CD4-positive, alpha-beta T cell treated with Interleukin-17A for 1 hour (primary cell): ENCODE measurements at regions not wholly inside any gene's neighbourhood (a gene's known extent, or its start where the extent isn't known, plus 50 kb on each side); places are given as distances from the start of the nearest gene placed in this dataset.
"Not testable (repeated sequence)": the region's sequence is repeated elsewhere in the genome, so short reads cannot be mapped to it uniquely, and the experiment has no call there.

Experiments
- DNase-seq: peaks from one replicate; pipeline ENCODE4 v3.0.0-alpha.2; 2020

- DNase-seq = no peak
Measured at GRCh38 chr7:156511426-156511825, 129.1 kb upstream of the RNF32 start.

- DNase-seq = no peak
Measured at GRCh38 chr7:156510966-156511365, 129.6 kb upstream of the RNF32 start.

- no peak for DNase-seq
Measured at GRCh38 chr7:156509216-156509615, 131.4 kb upstream of the RNF32 start.

- no peak for DNase-seq
Measured at GRCh38 chr7:156505876-156506275, 134.7 kb upstream of the RNF32 start.

DNA sequence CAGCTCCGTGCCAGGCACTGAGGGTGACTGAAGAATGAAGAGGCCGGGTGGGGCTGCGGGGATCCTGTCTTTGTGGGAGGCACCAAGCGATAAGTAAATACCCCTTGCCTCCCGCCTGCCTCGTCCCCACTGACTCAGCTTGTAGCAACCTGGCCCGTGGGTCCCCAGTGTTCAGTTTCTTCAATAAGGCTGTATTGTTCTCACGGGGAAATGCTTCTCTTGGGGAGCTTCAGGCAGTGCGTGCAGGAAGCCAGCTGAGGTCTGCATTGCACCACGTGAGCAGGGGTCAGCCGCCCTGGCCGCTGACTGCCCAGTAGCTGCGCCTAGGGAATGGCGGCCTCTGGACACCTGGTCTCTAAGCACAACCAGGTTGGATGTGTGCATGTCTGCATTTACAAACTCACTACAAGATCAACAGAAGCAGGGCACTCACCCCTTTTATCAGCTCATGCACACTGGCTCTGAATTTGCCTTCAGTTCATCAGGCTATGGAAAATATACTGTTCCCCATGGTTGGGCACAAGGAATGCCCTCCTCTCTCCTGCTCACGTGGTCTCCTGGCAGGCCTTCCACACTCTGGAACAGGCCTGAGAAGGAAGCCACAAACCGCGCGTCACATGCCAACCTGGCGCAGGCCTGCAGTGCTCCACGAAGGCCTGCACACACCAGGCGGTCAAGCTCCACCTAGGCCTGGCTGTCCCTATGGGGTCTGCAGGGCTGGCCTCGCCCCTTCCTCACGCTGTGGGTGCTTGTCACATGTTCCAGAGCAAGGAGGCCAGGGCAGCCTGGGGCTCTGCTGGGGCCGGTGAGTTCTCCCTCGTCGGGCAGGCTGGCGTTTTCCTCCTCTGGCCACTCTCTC, 135.7 kb upstream of the RNF32 start:
- no peak for DNase-seq

DNA sequence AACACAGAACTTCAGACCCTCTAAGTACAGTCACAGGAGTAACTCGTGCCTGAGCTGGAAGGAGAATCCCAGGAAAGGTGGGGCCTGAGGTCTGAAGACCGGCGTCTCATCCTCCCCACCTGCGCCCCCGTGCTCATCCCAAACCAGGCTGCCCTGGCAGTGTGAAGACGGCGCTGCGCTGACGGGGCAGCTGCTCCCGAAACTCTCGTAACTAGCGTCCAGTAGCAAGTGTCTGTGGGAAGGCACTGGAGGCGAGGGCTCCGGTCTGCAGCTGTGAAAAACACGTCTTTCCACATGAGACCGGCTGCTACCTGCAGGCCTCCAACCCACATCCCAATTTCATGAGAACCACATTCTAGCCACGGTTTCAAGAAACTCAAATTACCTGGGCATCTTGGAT, 136.6 kb upstream of the RNF32 start:
- DNase-seq = no peak

DNA sequence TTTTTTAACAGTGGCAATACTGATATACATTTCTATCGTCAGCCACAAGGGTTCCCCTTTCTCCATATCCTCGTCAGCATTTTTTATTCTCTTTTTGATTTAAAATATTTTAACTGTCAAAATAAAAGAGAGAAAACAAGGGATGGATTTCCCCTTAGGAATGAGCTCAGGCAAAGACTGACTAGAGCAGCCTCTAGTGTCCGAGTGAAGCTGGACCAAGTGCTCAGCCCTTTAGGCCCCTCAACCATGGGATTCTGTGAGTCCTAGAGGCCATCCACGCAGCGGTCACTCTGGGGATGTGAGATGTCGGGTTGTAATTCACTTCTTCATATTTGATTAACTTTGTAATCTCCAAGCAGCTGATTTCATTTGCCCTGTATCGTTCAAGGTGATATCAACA, 137.4 kb upstream of the RNF32 start:
- no peak for DNase-seq

- DNase-seq = not testable (repeated sequence)
Measured at GRCh38 chr7:156501815-156502214, 138.8 kb upstream of the RNF32 start.

DNA sequence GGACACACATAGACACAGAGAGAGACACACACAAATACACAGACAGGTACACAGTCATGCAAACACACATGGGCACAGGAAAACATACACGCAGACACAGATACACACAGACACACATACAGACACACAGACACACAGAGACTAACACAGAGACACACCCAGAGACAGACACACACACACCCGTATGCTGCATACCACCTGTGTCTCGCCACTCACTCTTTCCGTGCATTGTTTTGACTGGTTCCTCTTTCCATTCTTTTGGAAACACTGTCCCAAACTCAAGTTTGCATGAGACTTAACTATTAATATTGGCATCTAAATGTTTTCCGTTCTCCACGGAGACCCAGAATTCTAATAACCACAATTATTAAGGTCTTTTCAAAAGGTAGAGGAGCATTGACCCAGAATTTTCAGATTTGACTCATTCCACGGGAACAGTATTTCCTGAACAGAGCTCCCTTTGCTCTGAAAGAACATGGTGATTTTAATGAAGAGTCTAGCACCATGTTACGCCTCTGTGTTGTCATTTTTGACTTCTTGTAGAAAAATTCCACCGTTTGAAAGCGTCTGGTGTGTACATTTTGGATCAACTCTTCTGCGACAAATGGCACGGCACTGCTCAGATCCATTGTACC, 141.2 kb upstream of the RNF32 start:
- DNase-seq = no peak

- DNase-seq = no peak
Measured at GRCh38 chr7:156497776-156498509, 142.6 kb upstream of the RNF32 start.

DNA sequence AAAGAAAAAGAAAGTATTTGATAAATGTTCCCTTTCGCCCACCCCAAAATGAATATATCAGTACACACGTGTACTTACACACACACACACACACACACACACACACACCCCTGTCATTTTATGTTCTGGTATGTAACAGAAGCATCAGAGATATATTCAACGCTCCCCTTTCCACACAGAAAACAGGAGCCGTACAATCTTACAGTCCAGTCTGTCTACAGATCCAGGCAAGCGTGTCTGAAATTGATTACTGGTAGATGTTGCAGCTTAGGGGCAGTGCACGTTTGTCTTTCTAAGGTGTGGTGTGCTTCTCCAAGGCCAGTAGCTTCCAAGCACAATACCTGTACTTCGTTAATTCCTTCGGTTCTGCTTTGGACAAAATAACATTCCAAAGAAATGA, 143.7 kb upstream of the RNF32 start:
- no peak for DNase-seq

DNA sequence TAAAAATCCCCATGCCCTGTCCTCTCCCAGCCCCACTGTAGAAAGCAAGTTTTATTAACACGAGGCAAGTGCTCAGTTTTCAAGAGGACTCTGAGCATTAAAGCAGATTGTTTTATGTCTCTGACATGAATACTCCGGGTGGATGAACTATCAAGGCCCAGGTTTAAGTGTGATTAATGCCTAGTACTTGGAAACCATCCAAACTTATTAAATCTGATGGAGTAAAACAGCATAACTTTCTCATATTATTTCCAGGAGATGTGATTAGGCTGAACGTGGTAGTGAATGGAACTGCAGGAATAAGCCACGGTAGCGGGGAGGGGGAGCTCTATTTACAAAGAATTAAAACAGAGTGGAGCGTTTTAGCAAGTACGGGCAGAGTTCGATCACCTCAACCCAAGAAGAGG, 144.2 kb upstream of the RNF32 start:
- DNase-seq = no peak

DNA sequence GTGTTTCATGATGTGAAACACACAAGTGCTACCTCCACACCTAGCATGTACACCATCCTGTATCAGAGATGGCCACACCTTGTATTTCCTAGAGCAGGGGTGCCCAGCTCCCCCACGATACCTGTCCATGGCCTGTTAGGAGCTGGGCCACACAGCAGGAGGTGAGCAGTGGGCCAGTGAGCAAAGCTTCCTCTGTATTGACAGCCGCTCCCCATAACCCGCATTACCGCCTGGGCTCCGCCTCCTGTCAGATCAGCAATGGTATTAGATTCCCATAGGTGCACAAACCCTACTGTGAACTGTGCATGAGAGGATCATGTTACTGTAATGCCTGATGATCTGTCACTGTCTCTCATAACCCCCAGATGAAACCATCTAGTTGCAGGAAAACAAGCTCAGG, 145.6 kb upstream of the RNF32 start:
- DNase-seq = no peak

DNA sequence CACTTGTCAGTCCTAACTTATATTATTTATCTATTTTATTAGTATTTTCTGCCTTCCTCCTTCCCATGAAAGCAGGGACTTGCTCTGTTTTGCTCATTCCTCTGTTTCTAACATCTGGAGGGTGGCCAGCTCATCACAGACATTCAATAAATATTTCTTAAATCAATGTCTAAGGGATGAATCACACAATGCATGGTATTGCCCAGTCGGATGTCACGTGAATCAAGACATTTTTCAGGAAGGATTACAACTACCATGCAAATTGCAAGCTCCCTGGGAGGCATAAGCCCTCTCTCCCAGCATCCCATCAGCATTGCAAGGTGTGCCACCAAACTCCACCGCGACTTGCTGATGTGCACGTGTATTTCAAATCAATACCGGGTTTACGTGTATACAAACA, 146.6 kb upstream of the RNF32 start:
- no peak for DNase-seq

GRCh38 chr7:156492170-156492569, 148.4 kb upstream of the RNF32 start:
- DNase-seq = no peak

DNA sequence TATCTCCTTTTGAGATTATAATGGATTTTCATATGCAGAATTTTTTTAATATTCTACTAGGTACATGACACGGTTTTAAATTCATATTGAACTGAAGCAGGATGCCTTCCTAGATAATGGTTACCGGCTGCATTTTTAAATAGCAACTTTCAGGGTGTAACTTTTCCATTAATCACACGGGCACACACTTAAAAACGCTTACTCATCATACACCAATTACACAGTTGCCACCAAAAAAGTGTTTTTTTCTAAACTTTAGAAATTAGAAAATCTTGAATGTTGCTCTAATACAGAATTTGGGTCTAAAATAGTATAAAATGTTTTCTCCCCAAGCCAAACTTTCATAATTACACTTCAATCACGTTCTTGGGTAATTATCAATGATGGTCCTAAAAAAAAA, 149.1 kb upstream of the RNF32 start:
- DNase-seq = no peak

GRCh38 chr7:156490021-156490800, 150.4 kb upstream of the RNF32 start:
- DNase-seq = no peak

GRCh38 chr7:156487811-156488533, 152.6 kb upstream of the RNF32 start:
- DNase-seq = no peak

DNA sequence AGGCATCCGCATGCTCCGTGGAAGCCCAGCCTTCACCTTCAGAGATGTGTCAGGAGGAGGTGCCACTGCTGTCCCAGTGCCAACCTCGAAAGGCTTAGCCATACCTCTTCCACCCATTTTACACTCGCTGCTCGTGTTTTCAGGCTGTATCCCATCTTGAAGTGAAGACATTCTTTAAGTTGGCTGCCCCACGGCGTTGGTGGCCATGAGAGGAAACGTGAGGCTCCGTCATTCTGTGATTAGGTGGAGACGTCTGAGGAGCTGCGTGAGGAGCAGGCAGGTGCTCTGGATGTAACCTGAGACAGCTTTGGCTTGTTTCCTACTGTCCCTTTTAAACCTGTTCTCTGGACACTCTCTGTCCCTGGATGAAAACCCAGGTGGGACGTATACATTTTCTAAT, 159.9 kb upstream of the RNF32 start:
- no peak for DNase-seq

DNA sequence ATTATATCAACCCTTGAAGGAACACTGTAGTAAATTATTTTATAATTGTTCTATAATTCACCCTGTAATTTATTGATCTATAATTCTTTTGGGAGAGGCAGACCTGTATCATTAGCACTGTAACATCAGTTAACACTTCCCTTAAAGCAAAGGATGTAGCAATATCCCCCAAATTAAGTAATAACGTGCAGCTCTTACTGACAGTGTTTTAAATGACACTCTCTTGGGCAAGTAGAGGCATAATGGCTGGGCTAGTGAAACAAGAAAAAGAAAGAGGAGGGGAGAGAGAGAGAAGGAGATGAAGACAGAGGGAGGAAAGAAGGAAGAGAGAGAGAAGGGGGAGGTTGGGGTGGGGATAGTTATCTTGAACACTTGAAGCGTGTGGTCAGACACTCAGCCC, 161.0 kb upstream of the RNF32 start:
- DNase-seq = no peak

GRCh38 chr7:156478486-156478885, 162.1 kb upstream of the RNF32 start:
- DNase-seq = no peak

DNA sequence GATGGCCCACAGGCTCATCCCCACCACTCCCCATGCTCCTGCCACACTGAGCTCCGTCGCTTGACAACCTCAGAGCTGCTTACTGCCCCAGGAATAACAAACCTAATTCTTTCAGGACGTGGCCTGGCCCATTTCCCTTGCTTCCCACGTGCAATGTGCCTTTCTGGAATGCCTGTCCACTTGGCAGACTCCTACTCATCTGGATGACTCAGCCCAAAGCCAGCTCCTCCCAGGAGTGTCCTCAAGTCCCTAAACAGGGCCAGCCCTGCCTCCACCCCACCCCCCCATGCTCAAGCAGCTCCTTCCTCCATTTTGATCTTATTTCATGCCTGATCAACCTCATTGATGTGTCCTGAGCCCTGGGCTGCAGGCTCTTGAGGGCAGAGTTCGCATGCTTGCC, 164.9 kb upstream of the RNF32 start:
- DNase-seq = no peak
